IMR-90 (cell line): ENCODE measurements at regions not wholly inside any gene's neighbourhood (a gene's known extent, or its start where the extent isn't known, plus 50 kb on each side); places are given as distances from the start of the nearest gene placed in this dataset.

Source experiments
- ATAC-seq: fragments of 200-7000 bp; cut with Tn5 transposase; 2 replicates; pipeline ENCODE4 v1.9.1; 2020; ENCODE audit warnings: low read depth, mild to moderate bottlenecking, moderate library complexity
- BruUV-seq: library from RNA; stranded (reverse); fragments of 400-500 nt; replicated peaks from 2 replicates; lab custom pipeline; 2021; lab: Mats Ljungman, UMichigan
- CTCF ChIA-PET: fragments of 300-600 bp; formaldehyde crosslinking; extraction: SDS; loops from one replicate; lab custom pipeline; 2021; ENCODE audit warnings: antibody characterized with exemption; lab: Yijun Ruan, JAX
- POLR2A ChIA-PET: fragments of 300-600 bp; sonication (Branson Sonifier 250); formaldehyde crosslinking; loops from one replicate; lab custom pipeline; 2022; ENCODE audit warnings: antibody characterized with exemption; ENCODE audit not compliant: unreplicated experiment; lab: Charles Lee
- DNase-seq: peaks from one replicate; pipeline ENCODE4 v3.0.0; 2013
- H2AFZ ChIP-seq: replicated peaks from 2 replicates; pipeline ENCODE3; 2013; ENCODE audit warnings: low read length, mild to moderate bottlenecking; ENCODE audit not compliant: poor library complexity
- H2AK5ac ChIP-seq: 2 replicates; pipeline ENCODE4 v1.6.1; 2013; ENCODE audit warnings: low read depth, low read length, inconsistent platforms
- H2AK9ac ChIP-seq: replicated peaks from 2 replicates; pipeline ENCODE3; 2013; ENCODE audit warnings: mild to moderate bottlenecking, low read depth, low read length, moderate library complexity; ENCODE audit not compliant: poor library complexity
- H2BK120ac ChIP-seq: 2 replicates; pipeline ENCODE4 v1.6.1; 2013; ENCODE audit warnings: low read depth, low read length, inconsistent platforms
- H2BK15ac ChIP-seq: 3 replicates; pipeline ENCODE4 v1.6.1; 2013; ENCODE audit warnings: low read depth, low read length, inconsistent platforms
- H2BK20ac ChIP-seq: 2 replicates; pipeline ENCODE4 v1.6.1; 2013; ENCODE audit warnings: low read depth, mild to moderate bottlenecking, inconsistent platforms, low read length, moderate library complexity
- H2BK5ac ChIP-seq: 2 replicates; pipeline ENCODE4 v1.6.1; 2013; ENCODE audit warnings: mild to moderate bottlenecking, low read depth, low read length, inconsistent platforms; ENCODE audit not compliant: poor library complexity, severe bottlenecking
- H3K14ac ChIP-seq: replicated peaks from 2 replicates; pipeline ENCODE4 v1.6.1; 2013; ENCODE audit warnings: low read depth, low read length, inconsistent platforms
- H3K18ac ChIP-seq: 2 replicates; pipeline ENCODE4 v1.6.1; 2013; ENCODE audit warnings: low read depth, low read length, control low read depth
- H3K23ac ChIP-seq: 2 replicates; pipeline ENCODE4 v1.6.1; 2013; ENCODE audit warnings: low read depth, low read length, inconsistent platforms
- H3K27ac ChIP-seq: 2 replicates; pipeline ENCODE4 v1.5.1; 2013; ENCODE audit warnings: mild to moderate bottlenecking, control low read depth, low read length; ENCODE audit not compliant: insufficient read depth
- H3K27me3 ChIP-seq: 2 replicates; pipeline ENCODE4 v1.6.1; 2013; ENCODE audit warnings: low read length; ENCODE audit not compliant: control insufficient read depth, insufficient read depth
- H3K36me3 ChIP-seq: 2 replicates; pipeline ENCODE4 v1.6.1; 2013; ENCODE audit warnings: low read length, mixed read lengths; ENCODE audit not compliant: control insufficient read depth, insufficient read depth
- H3K4ac ChIP-seq: 2 replicates; pipeline ENCODE4 v1.6.1; 2013; ENCODE audit warnings: low read depth, low read length, inconsistent platforms
- H3K4me1 ChIP-seq: 2 replicates; pipeline ENCODE4 v1.6.1; 2013; ENCODE audit warnings: low read length, mixed read lengths; ENCODE audit not compliant: control insufficient read depth, insufficient read depth
- H3K4me2 ChIP-seq: 2 replicates; pipeline ENCODE4 v1.6.1; 2013; ENCODE audit warnings: low read depth, mild to moderate bottlenecking, control low read depth, low read length, moderate library complexity
- H3K4me3 ChIP-seq: 2 replicates; pipeline ENCODE4 v1.5.1; 2013; ENCODE audit warnings: low read depth, mild to moderate bottlenecking, control low read depth, low read length, moderate library complexity; ENCODE audit not compliant: insufficient read depth
- H3K56ac ChIP-seq: 2 replicates; pipeline ENCODE4 v1.6.1; 2013; ENCODE audit warnings: low read length, inconsistent platforms; ENCODE audit not compliant: insufficient read depth; ENCODE audit errors: extremely low read depth
- H3K79me1 ChIP-seq, 2 experiments: 2 replicates each; pipeline ENCODE4 v1.6.1; 2013; ENCODE audit warnings: low read length in 2 of 2, inconsistent platforms in 1 of 2, low read depth in 1 of 2
- H3K9ac ChIP-seq: 2 replicates; pipeline ENCODE4 v1.6.1; 2013; ENCODE audit warnings: low read depth, low read length, control low read depth
- H3K9me1 ChIP-seq: 2 replicates; pipeline ENCODE4 v1.6.1; 2013; ENCODE audit warnings: low read length, inconsistent platforms; ENCODE audit not compliant: insufficient read depth
- H3K9me3 ChIP-seq: 2 replicates; pipeline ENCODE4 v1.6.1; 2013; ENCODE audit warnings: low read length; ENCODE audit not compliant: control insufficient read depth, insufficient read depth
- H4K20me1 ChIP-seq: 2 replicates; pipeline ENCODE4 v1.6.1; 2013; ENCODE audit warnings: low read length, inconsistent platforms; ENCODE audit not compliant: insufficient read depth
- H4K5ac ChIP-seq: 2 replicates; pipeline ENCODE4 v1.6.1; 2013; ENCODE audit warnings: mild to moderate bottlenecking, low read depth, low read length, control low read depth
- H4K8ac ChIP-seq, 2 experiments: 2 replicates each; pipeline ENCODE4 v1.6.1; 2013; ENCODE audit warnings: low read depth in 2 of 2, low read length in 2 of 2, control low read depth in 1 of 2, inconsistent platforms in 1 of 2
- H4K91ac ChIP-seq: 2 replicates; pipeline ENCODE4 v1.6.1; 2013; ENCODE audit warnings: low read depth, low read length, inconsistent platforms; ENCODE audit not compliant: insufficient read depth
- BHLHE40 ChIP-seq: fragments of 150-350 bp; IDR thresholded peaks from 2 replicates; pipeline ENCODE4 v1.6.1; 2016; ENCODE audit warnings: mild to moderate bottlenecking, low read depth, low read length
- CEBPB ChIP-seq: IDR thresholded peaks from 2 replicates; pipeline ENCODE4 v1.6.1; 2012; ENCODE audit warnings: low read depth, low read length, improper control_type of control experiment
- CHD1 ChIP-seq: IDR thresholded peaks from 2 replicates; pipeline ENCODE4 v1.6.1; 2012; ENCODE audit warnings: low read depth, low read length, improper control_type of control experiment
- CTCF ChIP-seq: conservative IDR thresholded peaks from 2 replicates; pipeline ENCODE4 v1.5.1; 2012; ENCODE audit warnings: mild to moderate bottlenecking, low read depth, low read length, improper control_type of control experiment
- MAZ ChIP-seq: IDR thresholded peaks from 2 replicates; pipeline ENCODE4 v1.6.1; 2012; ENCODE audit warnings: low read depth, mild to moderate bottlenecking, low read length, improper control_type of control experiment, moderate library complexity, borderline replicate concordance
- NFE2L2 ChIP-seq: fragments of 150-350 bp; IDR thresholded peaks from 2 replicates; pipeline ENCODE4 v1.6.1; 2016; ENCODE audit warnings: low read depth, mild to moderate bottlenecking, low read length
- POLR2A ChIP-seq: IDR thresholded peaks from 2 replicates; pipeline ENCODE4 v1.6.1; 2012; ENCODE audit warnings: mild to moderate bottlenecking, low read depth, low read length
- RAD21 ChIP-seq: IDR thresholded peaks from 2 replicates; pipeline ENCODE4 v1.6.1; 2012; ENCODE audit warnings: low read length, improper control_type of control experiment
- RCOR1 ChIP-seq: IDR thresholded peaks from 2 replicates; pipeline ENCODE4 v1.6.1; 2012; ENCODE audit warnings: mild to moderate bottlenecking, low read length, improper control_type of control experiment; ENCODE audit not compliant: insufficient replicate concordance
- USF2 ChIP-seq: fragments of 150-350 bp; IDR thresholded peaks from 2 replicates; pipeline ENCODE4 v1.6.1; 2017; ENCODE audit warnings: mild to moderate bottlenecking, antibody characterized with exemption, low read length, low read depth
- dilution Hi-C: fragments of 300-500 bp; cut with HindIII; formaldehyde crosslinking; loops from one replicate; pipeline ENCODE4 v1.14.3; 2018; ENCODE audit warnings: low sequenced_read_pairs; ENCODE audit not compliant: unreplicated experiment
- in situ Hi-C: fragments of 300-500 bp; cut with MboI; formaldehyde crosslinking; loops from 3 replicates; pipeline ENCODE4 v1.14.3; 2019; ENCODE audit warnings: low sequenced_read_pairs, inconsistent platforms, mixed read lengths
- intact Hi-C: fragments of 100-400 bp; cut with micrococcal nuclease; formaldehyde crosslinking; loops from 2 replicates; pipeline ENCODE4 v1.10.0; 2022

- H4K5ac ChIP-seq = no peak overlapping the region
- no peak overlapping the region for H2AK5ac ChIP-seq
- H2BK15ac ChIP-seq = no peak overlapping the region
- no peak overlapping the region for H3K9ac ChIP-seq
- no peak overlapping the region for H2BK5ac ChIP-seq
- H4K8ac ChIP-seq = no peak overlapping the region
- TF ChIP-seq BHLHE40 (no peak), RAD21 (no peak), MAZ (no peak), RCOR1 (no peak), CHD1 (no peak), POLR2A (no peak), USF2 (no peak), CEBPB (no peak), NFE2L2 (no peak), CTCF (no peak)
- H3K23ac ChIP-seq = no peak overlapping the region
- no peaks in the 10 kb centered on the region for H3K27me3 ChIP-seq
- no peak overlapping the region for H3K18ac ChIP-seq
- H4K20me1 ChIP-seq = no peaks in the 10 kb centered on the region
- H3K4me2 ChIP-seq = no peak overlapping the region
- no peak overlapping the region for H3K27ac ChIP-seq
- H2AFZ ChIP-seq = no peak overlapping the region
- H2AK9ac ChIP-seq = no peak overlapping the region
- intact Hi-C loops = no loop called here
- no peaks in the 10 kb centered on the region for H3K9me1 ChIP-seq
- H3K9me3 ChIP-seq = no peaks in the 10 kb centered on the region
- no peaks in the 10 kb centered on the region for H3K36me3 ChIP-seq
- H2BK120ac ChIP-seq = no peak overlapping the region
- no peak overlapping the region for H4K91ac ChIP-seq
- ATAC-seq (no peak), DNase-seq (no peak)
- H3K4me1 ChIP-seq = no peaks in the 10 kb centered on the region
- H3K14ac ChIP-seq = no peak overlapping the region
- CTCF ChIA-PET = no interaction called here
- H3K56ac ChIP-seq = no peak overlapping the region
- no TSS peak for BruUV-seq
- POLR2A ChIA-PET = no interaction called here
- no peaks in the 10 kb centered on the region for H3K79me1 ChIP-seq
- H2BK20ac ChIP-seq = no peak overlapping the region
- in situ Hi-C loops = no loop called here
- H3K4me3 ChIP-seq = no peak overlapping the region
- no peak overlapping the region for H3K4ac ChIP-seq
- dilution Hi-C loops = no loop called here
Observed at GRCh38 chr2:7502336-7502735, 585.1 kb downstream of the RNF144A start.
